Panc1 (cell line): ENCODE measurements at regions not wholly inside any gene's neighbourhood (a gene's known extent, or its start where the extent isn't known, plus 50 kb on each side); places are given as distances from the start of the nearest gene placed in this dataset.

Experiments used
- ATAC-seq: fragments of 200-7000 bp; cut with Tn5 transposase; 2 replicates; pipeline ENCODE4 v1.9.1; 2020; ENCODE audit warnings: mild to moderate bottlenecking, moderate library complexity
- BruUV-seq: library from RNA; stranded (reverse); fragments of 400-500 nt; replicated peaks from 2 replicates; lab custom pipeline; 2021; lab: Mats Ljungman, UMichigan
- CTCF ChIA-PET: fragments of 300-600 bp; sonication (Branson Sonifier 250); formaldehyde crosslinking; loops from one replicate; lab custom pipeline; 2022; ENCODE audit warnings: antibody characterized with exemption; lab: Charles Lee
- POLR2A ChIA-PET: fragments of 300-600 bp; sonication (Branson Sonifier 250); formaldehyde crosslinking; loops from one replicate; lab custom pipeline; 2022; ENCODE audit warnings: antibody characterized with exemption; lab: Charles Lee
- DNase-seq: peaks from one replicate; pipeline ENCODE4 v3.0.0-alpha.2; 2010; ENCODE audit warnings: low read depth, low spot score
- H3K27ac ChIP-seq: 2 replicates; pipeline ENCODE4 v1.5.1; 2011; ENCODE audit warnings: mild to moderate bottlenecking, low read length, inconsistent platforms
- H3K27me3 ChIP-seq: fragments of 200-500 bp; sonication (Bioruptor generic); 2 replicates; pipeline ENCODE4 v1.6.0; 2014; ENCODE audit warnings: low read length, inconsistent platforms; ENCODE audit not compliant: control insufficient read depth, insufficient read depth
- H3K36me3 ChIP-seq: fragments of 200-500 bp; sonication (Bioruptor generic); 2 replicates; pipeline ENCODE4 v1.5.1; 2014; ENCODE audit warnings: inconsistent platforms, mild to moderate bottlenecking, low read length, moderate library complexity; ENCODE audit not compliant: control insufficient read depth, insufficient read depth
- H3K4me1 ChIP-seq: 2 replicates; pipeline ENCODE4 v1.5.1; 2011; ENCODE audit warnings: inconsistent platforms, mild to moderate bottlenecking, low read length, moderate library complexity; ENCODE audit not compliant: control insufficient read depth, insufficient read depth
- H3K4me3 ChIP-seq, 2 experiments: 2 replicates each; pipeline ENCODE4 v1.5.1; 2011 to 2012; ENCODE audit warnings: low read depth in 2 of 2, low read length in 2 of 2, mild to moderate bottlenecking in 2 of 2, inconsistent platforms in 1 of 2, moderate library complexity in 1 of 2
- H3K9me3 ChIP-seq: fragments of 200-500 bp; sonication (Bioruptor generic); 2 replicates; pipeline ENCODE4 v1.5.1; 2014; ENCODE audit warnings: low read depth, mild to moderate bottlenecking, inconsistent platforms, low read length, moderate library complexity; ENCODE audit not compliant: control insufficient read depth, insufficient read depth
- CTCF ChIP-seq: fragments of 450-650 bp; IDR thresholded peaks from 2 replicates; pipeline ENCODE4 v1.5.1; 2017; ENCODE audit warnings: mild to moderate bottlenecking
- POLR2AphosphoS5 ChIP-seq: IDR thresholded peaks from 2 replicates; pipeline ENCODE4 v1.6.1; 2012; ENCODE audit warnings: mild to moderate bottlenecking, low read depth, low read length, moderate library complexity
- SIN3A ChIP-seq: IDR thresholded peaks from 2 replicates; pipeline ENCODE4 v1.6.1; 2012; ENCODE audit warnings: low read depth, mild to moderate bottlenecking, low read length, moderate library complexity, borderline replicate concordance; ENCODE audit not compliant: insufficient read depth
- TCF7L2 ChIP-seq: IDR thresholded peaks from 2 replicates; pipeline ENCODE4 v1.6.1; 2011; ENCODE audit warnings: mild to moderate bottlenecking, low read depth, low read length, inconsistent platforms
- in situ Hi-C: cut with HindIII; loops from 2 replicates; pipeline ENCODE4 v1.10.0; 2016; ENCODE audit warnings: low sequenced_read_pairs, low pct_unique_long_range_greater_than_20kb
- intact Hi-C: fragments of 100-400 bp; cut with micrococcal nuclease; formaldehyde crosslinking; loops from one replicate; pipeline ENCODE4 v1.10.0; 2022; ENCODE audit not compliant: unreplicated experiment
- TF ChIP-seq, protein P1 (sequence below), 2 experiments: IDR thresholded peaks; 2 replicates each; pipeline ENCODE4 v1.6.1; 2011 to 2012; ENCODE audit warnings: low read depth in 2 of 2, control low read depth in 1 of 2, low read length in 1 of 2, mild to moderate bottlenecking in 1 of 2, moderate library complexity in 1 of 2; ENCODE audit not compliant: insufficient read depth in 1 of 2

GRCh38 chr3:178404961-178405360 is 131.3 kb upstream of the KCNMB2 start:
- in situ Hi-C loops, result no loop called here
- Histone ChIP-seq H3K27me3 (no peaks in the 10 kb centered on the region), H3K27ac (no peak overlapping the region), H3K9me3 (no peaks in the 10 kb centered on the region), H3K4me3 (no peak overlapping the region), H3K4me1 (no peaks in the 10 kb centered on the region), H3K36me3 (no peaks in the 10 kb centered on the region)
- BruUV-seq, result no TSS peak
- no peak for TF ChIP-seq SIN3A
- no peak for TF ChIP-seq TCF7L2
- no peak for TF ChIP-seq CTCF
- no peak for TF ChIP-seq POLR2AphosphoS5
- TF ChIP-seq, protein P1, sequence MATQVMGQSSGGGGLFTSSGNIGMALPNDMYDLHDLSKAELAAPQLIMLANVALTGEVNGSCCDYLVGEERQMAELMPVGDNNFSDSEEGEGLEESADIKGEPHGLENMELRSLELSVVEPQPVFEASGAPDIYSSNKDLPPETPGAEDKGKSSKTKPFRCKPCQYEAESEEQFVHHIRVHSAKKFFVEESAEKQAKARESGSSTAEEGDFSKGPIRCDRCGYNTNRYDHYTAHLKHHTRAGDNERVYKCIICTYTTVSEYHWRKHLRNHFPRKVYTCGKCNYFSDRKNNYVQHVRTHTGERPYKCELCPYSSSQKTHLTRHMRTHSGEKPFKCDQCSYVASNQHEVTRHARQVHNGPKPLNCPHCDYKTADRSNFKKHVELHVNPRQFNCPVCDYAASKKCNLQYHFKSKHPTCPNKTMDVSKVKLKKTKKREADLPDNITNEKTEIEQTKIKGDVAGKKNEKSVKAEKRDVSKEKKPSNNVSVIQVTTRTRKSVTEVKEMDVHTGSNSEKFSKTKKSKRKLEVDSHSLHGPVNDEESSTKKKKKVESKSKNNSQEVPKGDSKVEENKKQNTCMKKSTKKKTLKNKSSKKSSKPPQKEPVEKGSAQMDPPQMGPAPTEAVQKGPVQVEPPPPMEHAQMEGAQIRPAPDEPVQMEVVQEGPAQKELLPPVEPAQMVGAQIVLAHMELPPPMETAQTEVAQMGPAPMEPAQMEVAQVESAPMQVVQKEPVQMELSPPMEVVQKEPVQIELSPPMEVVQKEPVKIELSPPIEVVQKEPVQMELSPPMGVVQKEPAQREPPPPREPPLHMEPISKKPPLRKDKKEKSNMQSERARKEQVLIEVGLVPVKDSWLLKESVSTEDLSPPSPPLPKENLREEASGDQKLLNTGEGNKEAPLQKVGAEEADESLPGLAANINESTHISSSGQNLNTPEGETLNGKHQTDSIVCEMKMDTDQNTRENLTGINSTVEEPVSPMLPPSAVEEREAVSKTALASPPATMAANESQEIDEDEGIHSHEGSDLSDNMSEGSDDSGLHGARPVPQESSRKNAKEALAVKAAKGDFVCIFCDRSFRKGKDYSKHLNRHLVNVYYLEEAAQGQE (IDR thresholded peaks at IDR 0.05; ENCODE audit: insufficient read depth in 1 of 2, low read depth in 2 of 2, low read length in 1 of 2), result no peak
- ATAC-seq, result no peak
- intact Hi-C loops, result no loop called here
- ChIA-PET CTCF (no interaction called here), POLR2A (no interaction called here)
- DNase-seq, result no peak

- H3K27me3 ChIP-seq, result no peaks in the 10 kb centered on the region
- no peaks in the 10 kb centered on the region for H3K36me3 ChIP-seq
- DNase-seq (no peak), ATAC-seq (no peak)
- no peak overlapping the region for H3K4me3 ChIP-seq
- CTCF ChIA-PET, result no interaction called here
- BruUV-seq, result no TSS peak
- H3K27ac ChIP-seq, result no peak overlapping the region
- H3K4me1 ChIP-seq, result no peaks in the 10 kb centered on the region
- TF ChIP-seq TCF7L2, result no peak
- H3K9me3 ChIP-seq, result no peaks in the 10 kb centered on the region
- intact Hi-C loops, result no loop called here
- POLR2A ChIA-PET, result no interaction called here
- in situ Hi-C loops, result no loop called here
Measured at GRCh38 chr3:178405531-178405930, 130.7 kb upstream of the KCNMB2 start.

DNA sequence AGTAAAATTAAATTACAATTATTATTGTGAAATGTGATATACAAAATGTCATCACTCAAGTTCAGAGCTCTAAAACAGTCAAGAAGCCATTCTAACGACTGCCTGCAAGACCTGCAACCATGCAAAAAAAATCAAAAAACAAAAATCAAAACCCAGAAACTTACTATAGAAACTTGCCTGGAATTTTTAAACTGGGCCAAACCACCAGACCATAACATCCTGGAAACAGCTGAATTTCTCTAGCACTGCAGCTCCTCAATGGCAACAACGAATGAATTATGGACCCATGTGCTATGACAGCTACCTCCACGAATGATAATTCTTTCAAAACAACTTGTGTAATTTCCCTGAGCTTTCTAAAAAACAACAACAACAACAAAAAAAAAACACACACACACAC is 130.0 kb upstream of the KCNMB2 start:
- Histone ChIP-seq H3K4me3 (no peak overlapping the region), H3K4me1 (no peaks in the 10 kb centered on the region), H3K27me3 (no peaks in the 10 kb centered on the region), H3K27ac (no peak overlapping the region), H3K36me3 (no peaks in the 10 kb centered on the region), H3K9me3 (no peaks in the 10 kb centered on the region)
- CTCF ChIA-PET, result no interaction called here
- no TSS peak for BruUV-seq
- no peak for TF ChIP-seq CTCF
- POLR2A ChIA-PET, result no interaction called here
- no peak for DNase-seq
- in situ Hi-C loops (no loop called here), intact Hi-C loops (no loop called here)
- no peak for ATAC-seq
